Stimulated activated CD4-positive, alpha-beta T cell treated with anti-CD3 and anti-CD28 coated beads, Interleukin-2, amount 100 ng/mL, for 48 hours (primary cell): ENCODE measurements at regions not wholly inside any gene's neighbourhood (a gene's known extent, or its start where the extent isn't known, plus 50 kb on each side); places are given as distances from the start of the nearest gene placed in this dataset.

Experiments used
- DNase-seq, 2 donors: peaks; one replicate each; pipeline ENCODE4 v3.0.0-alpha.2; 2020

- DNase-seq: no peak
Observed at GRCh38 chr20:22503577-22503976, 80.8 kb downstream of the FOXA2 start.

GRCh38 chr20:22502731-22503191, 81.6 kb downstream of the FOXA2 start:
- no peak for DNase-seq

- DNase-seq: no peak
Observed at GRCh38 chr20:22501566-22502344, 82.6 kb downstream of the FOXA2 start.

GRCh38 chr20:22501034-22501433, 83.3 kb downstream of the FOXA2 start:
- DNase-seq: no peak

DNA sequence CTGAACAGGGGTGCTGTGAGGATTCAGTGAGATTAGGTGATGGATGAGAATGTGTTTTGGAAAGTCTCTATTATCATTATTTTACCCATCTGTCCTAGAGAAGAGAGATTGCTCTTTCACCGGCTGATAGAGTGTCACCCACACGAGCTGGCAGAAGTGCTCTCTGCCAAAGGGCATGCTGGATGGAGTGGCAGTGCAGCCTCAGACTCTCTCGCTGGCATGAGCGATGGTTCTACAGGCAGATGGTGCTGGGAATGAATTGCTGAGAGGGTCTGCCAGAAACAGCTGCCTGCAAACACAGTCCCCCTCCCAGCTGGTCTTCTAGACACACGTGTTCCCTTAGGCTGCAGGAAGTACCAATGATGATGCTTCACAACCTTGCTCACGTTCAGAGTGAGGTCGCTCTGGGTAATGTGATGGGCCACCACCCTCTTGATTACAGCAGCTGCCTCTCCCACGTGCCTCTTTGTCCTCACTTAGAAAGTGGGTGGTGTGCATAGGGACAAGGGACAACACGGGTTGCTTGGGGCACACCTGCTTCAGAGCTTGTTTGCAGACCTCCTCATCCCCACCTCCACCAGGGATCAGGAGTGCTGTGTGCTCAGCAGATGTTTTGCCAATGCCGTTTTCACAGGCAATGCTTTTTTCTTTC, 84.7 kb downstream of the FOXA2 start:
- no peak for DNase-seq

GRCh38 chr20:22496817-22497216, 87.6 kb downstream of the FOXA2 start:
- DNase-seq: no peak

GRCh38 chr20:22495789-22496188, 88.6 kb downstream of the FOXA2 start:
- no peak for DNase-seq

DNA sequence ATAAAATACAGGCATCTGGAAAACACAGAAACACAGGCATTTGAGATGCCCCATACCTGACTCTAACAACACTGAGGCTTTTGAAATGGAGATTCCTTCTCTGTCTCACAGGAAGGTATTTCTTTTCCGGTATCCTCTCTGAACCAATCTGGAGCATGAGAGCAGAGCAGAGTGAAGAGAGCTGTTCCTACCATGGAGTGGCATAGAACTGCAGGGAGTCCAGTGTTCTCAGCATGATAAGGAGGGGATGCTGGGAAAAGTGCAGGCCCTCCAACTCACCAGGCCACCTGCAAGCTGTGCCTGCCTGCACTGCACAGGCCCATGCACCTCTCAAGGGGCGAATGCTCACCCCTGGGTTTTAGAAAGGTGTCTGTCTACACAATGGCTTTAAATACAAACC, 89.2 kb downstream of the FOXA2 start:
- DNase-seq: no peak

DNA sequence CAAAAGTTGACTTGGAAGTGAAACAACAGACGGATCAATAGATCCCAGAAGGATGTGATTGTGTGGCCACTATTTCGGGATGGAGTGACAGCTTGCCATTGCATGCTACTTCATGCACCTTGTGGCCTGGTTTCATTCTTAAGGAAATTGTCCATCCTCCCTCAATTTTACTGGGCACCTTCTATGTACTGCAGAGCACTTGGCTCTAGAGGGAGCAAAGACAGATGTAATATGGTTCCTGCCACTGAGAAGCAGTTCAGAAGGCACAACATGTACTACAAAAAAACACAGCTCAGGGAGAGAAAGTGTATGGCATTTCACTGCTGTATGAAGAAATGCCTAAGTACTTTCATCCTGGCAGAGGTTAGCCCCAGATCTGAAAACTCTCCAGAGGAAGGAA, 91.9 kb downstream of the FOXA2 start:
- DNase-seq: no peak

- DNase-seq: no peak
Observed at GRCh38 chr20:22491194-22491505, 93.2 kb downstream of the FOXA2 start.

DNA sequence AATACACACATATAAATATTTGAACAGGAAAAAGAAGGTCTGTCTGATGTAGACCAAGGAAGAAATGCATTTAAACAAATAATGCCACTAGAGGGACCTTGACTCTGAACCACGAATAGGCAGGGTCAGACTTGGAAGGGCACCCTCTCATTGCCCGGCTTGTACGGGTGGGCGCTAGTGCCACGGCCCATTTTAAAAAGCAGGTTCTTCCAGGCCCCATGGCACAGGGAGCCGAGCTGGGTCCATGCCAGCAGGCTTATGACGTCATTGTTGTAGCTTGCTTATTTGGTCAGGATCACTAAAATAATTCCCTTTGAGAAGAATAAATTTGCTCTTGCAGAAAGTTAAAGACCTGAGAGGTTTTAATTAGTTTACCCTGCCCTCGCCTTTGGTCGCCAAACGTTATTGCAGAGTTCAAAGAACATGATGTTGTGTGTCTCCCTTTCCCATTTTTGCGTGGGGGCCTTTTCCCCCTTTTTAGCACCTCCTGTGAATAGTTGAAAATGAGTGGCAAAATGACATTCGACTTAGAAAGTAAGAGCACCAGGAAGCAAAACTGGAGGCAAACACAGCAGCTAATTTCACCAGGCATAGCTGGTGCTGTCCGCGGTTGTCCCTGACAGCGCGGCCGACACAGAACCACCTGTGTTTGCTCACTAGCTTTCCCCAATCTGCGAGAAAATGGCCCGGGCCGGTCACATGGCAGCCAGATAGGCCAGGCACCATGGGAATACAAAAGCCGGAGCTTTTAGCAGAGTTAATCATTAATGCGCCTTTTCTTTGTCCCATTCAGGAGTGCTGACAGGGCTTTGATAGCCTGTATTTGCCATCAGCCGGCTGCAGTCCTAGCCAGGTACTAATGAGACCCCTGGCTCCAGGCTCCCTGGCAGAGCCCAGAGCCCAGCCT, 93.8 kb downstream of the FOXA2 start:
- DNase-seq: no peak

GRCh38 chr20:22489626-22490286, 94.6 kb downstream of the FOXA2 start:
- no peak for DNase-seq

GRCh38 chr20:22480336-22480735, 104.0 kb downstream of the FOXA2 start:
- DNase-seq: no peak

DNA sequence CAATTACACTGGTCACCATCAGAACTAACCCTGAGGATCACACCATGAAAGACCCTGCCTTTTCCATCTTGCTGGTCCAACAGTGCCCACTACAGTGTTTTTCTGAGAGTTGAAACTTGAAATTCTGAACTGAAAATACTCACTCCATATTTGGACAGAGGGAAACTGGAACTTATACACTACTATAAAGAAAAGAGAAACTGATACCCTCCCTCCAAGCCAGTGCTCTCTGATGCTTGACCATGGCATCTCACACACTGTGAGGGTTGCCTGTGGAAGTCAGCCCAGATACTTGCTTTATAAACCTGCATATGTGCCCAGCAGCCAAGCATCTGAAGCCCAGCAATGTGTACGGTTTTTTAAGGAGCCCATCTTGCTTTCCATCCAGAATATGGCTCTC, 108.7 kb downstream of the FOXA2 start:
- DNase-seq: no peak

GRCh38 chr20:22474224-22474623, 110.1 kb downstream of the FOXA2 start:
- DNase-seq: no peak

DNA sequence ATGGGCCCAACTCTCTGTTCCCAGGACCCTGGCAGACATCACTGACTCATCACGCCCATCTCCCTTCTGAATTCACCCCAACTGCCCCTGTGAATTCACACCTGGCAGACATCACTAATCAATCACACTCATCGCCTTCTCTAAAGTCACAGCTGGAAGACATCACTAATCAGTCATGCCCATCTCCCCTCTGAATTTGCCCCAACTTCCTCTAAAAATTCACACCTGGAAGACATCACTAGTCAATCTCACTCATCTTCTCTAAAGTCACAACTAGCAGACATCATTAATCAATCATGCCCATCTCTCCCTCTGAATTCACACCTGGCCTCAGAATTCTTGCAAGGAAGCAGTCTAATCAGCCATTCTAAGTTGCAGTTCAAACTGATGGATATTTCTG, 111.1 kb downstream of the FOXA2 start:
- no peak for DNase-seq

DNA sequence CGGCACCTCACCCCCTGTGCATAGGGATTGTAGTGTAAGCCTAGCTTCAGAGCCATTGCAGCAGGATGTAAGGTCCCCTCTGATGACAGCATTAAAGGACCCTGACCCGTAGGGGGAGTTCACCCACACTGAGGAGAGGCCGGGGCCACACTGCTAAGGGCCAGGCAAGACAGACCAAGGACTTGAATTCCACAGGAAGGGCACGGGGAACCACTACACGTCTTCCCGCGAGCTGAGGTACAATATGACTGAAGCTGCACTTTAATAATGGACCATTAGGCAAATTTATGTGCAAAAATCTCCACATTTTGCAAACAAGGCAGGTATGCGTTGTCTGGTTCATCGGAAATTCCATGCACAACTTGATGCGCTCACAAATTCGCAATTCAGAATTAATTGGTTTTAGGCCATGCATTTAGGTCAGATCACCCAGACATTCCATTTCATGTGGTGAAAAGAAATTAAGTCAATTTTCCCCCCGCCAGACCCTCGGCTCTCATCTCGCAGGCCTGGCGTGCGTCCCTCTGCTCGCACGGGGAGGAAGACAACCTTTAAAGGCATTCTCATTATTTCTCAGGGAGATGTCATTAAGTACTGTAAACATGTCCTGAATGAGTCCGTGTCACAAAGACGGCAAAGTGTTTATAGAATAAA, 111.8 kb downstream of the FOXA2 start:
- DNase-seq: no peak

GRCh38 chr20:22471156-22471836, 113.1 kb downstream of the FOXA2 start:
- no peak for DNase-seq

GRCh38 chr20:22470620-22471026, 113.7 kb downstream of the FOXA2 start:
- no peak for DNase-seq

- no peak for DNase-seq
Observed at GRCh38 chr20:22466447-22467171, 117.8 kb downstream of the FOXA2 start.
